ENCODE measurements at regions not wholly inside any gene's neighbourhood (a gene's known extent, or its start where the extent isn't known, plus 50 kb on each side); places are given as distances from the start of the nearest gene placed in this dataset.

DNA sequence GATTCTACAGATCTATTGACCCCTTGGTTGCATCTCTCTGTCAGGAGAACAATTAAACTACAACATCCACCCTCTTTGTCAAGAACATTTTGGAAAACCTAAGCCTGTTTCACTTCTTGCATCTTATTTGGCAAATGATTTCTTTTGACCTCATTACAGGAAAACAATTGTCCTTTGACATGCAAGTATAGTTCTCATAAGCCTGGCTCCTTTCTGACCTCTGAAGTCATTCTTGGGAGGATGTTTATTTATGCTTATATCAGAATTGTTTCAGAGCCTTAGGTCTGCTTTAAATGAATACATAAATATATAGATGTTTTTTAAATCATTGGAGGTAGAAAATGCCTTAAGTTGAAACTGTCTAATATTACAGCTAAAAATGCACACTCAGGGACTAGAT is 361.3 kb upstream of the PTGER4 start:
- Mint-ChIP-seq H3K27me3 (no peaks in the 10 kb centered on the region), H3K36me3 (ENCODE audit: low read depth) (no peaks in the 10 kb centered on the region), H3K4me3 (no peak overlapping the region), H3K4me1 (peaks cover 6% of the 10 kb centered on the region), H3K9me3 (ENCODE audit: low read depth) (no peaks in the 10 kb centered on the region), H3K27ac (no peak overlapping the region)
- intact Hi-C loops (cut with DNase I, micrococcal nuclease) = no loop called here
- DNase-seq = no peak
- no peak for ATAC-seq
- CTCF ChIA-PET = interaction anchor here (1.1 kb wide), 1 partner anchor 12 kb away, joined by 3 read pairs; no protein-coding TSS in a partner anchor
- POLR2A ChIA-PET = no interaction called here

DNA sequence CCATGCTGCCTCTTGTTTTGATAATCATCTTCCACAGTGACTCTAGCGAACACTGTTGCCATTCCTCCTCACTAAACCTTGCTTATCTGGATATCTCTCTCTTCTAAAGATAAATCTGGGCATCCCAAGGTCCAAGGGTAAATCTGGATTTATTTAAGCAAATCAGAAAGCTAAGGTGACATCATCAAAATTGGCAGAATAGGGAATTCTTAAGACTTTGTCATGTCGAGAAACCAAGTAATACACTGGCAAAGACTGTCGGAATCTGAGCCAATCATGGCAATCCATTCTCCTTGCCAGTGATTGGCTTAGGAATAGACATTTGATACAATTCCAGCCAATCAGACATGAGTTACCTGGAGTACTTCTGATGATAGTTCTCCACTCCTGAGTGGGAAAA is 362.7 kb upstream of the PTGER4 start:
- ATAC-seq = no peak
- H3K27ac Mint-ChIP-seq = no peak overlapping the region
- ChIA-PET POLR2A (interaction anchor here (0.6 kb wide), 2 partner anchors 369 to 443 kb away, joined by 3 read pairs; no protein-coding TSS in a partner anchor), CTCF (no interaction called here)
- H3K4me1 Mint-ChIP-seq = peaks cover 7% of the 10 kb centered on the region
- H3K4me3 Mint-ChIP-seq = no peak overlapping the region
- H3K36me3 Mint-ChIP-seq (ENCODE audit: low read depth) = no peaks in the 10 kb centered on the region
- intact Hi-C loops (cut with DNase I, micrococcal nuclease) = no loop called here
- no peaks in the 10 kb centered on the region for H3K9me3 Mint-ChIP-seq (ENCODE audit: low read depth)
- no peak for DNase-seq
- H3K27me3 Mint-ChIP-seq = no peaks in the 10 kb centered on the region

DNA sequence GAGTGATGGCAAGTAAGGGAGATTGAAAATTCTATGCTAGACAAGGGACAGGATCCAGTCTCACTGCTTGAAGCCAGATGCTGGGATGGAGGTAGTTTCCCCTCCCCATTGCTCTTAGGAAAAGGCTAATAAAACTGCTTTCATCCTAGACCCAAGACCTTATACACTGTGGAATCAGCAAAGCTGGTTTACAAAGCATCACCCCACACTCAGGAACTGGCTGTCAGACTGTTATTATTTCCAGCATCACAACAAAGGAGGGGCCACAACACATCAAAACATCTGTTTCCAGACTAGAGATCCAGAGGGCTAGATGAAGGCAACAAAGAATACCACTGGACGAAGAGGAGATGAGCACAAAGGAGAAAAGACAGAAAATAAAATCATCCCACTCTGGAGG is 364.6 kb upstream of the PTGER4 start:
- H3K36me3 Mint-ChIP-seq (ENCODE audit: low read depth) = no peaks in the 10 kb centered on the region
- intact Hi-C loops (cut with DNase I, micrococcal nuclease) = no loop called here
- no peak overlapping the region for H3K27ac Mint-ChIP-seq
- no peaks in the 10 kb centered on the region for H3K27me3 Mint-ChIP-seq
- H3K4me3 Mint-ChIP-seq = no peak overlapping the region
- no peaks in the 10 kb centered on the region for H3K9me3 Mint-ChIP-seq (ENCODE audit: low read depth)
- ChIA-PET CTCF (no interaction called here), POLR2A (no interaction called here)
- DNase-seq (no peak), ATAC-seq (no peak)
- H3K4me1 Mint-ChIP-seq = peaks cover 5% of the 10 kb centered on the region

DNA sequence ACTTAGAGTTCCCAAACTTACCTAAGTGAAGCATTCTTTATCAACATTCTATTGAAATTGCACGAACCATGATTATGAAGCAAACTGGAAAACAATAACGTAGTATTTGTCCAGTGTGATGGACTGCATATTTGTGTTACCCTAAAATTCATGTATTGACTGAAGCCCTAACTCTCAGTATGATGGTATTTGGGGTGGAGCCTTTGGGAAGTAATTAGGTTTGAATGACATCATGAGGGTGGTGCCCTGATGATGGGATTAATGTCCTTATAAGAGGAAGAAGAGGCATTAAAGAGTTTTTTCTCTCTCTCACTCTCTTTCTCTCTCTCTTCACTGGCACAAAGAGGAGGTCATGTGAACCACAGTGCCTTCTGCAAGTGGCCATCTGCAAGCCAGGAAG is 365.4 kb upstream of the PTGER4 start:
- H3K27ac Mint-ChIP-seq = no peak overlapping the region
- ATAC-seq (no peak), DNase-seq (no peak)
- no peaks in the 10 kb centered on the region for H3K27me3 Mint-ChIP-seq
- CTCF ChIA-PET = no interaction called here
- no peaks in the 10 kb centered on the region for H3K36me3 Mint-ChIP-seq (ENCODE audit: low read depth)
- peaks cover 5% of the 10 kb centered on the region for H3K4me1 Mint-ChIP-seq
- no peaks in the 10 kb centered on the region for H3K9me3 Mint-ChIP-seq (ENCODE audit: low read depth)
- intact Hi-C loops (cut with DNase I, micrococcal nuclease) = no loop called here
- POLR2A ChIA-PET = no interaction called here
- H3K4me3 Mint-ChIP-seq = no peak overlapping the region

DNA sequence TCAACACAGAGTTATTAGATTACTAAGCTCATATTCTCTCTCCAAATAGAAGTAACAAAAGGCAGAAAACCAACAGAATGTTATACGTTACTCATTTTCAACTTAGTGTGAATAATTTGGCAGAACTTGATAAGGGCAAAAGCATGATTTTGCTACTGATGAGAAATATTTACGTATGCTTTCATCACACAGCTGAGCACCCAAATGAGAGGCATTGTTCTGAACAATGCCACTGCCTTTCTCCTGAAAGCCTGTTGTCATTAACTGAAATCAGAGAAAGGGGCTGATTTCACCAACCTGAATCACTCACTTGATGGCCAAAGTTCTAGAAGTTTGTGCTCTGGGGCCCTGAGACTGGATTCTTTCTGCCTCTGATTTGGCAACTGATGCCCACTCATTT is 367.5 kb upstream of the PTGER4 start:
- Mint-ChIP-seq H3K27me3 (no peaks in the 10 kb centered on the region), H3K4me1 (peaks cover 12% of the 10 kb centered on the region), H3K9me3 (ENCODE audit: low read depth) (no peaks in the 10 kb centered on the region), H3K27ac (no peak overlapping the region), H3K4me3 (no peak overlapping the region), H3K36me3 (ENCODE audit: low read depth) (no peaks in the 10 kb centered on the region)
- ATAC-seq = peak; percentile 35
- ChIA-PET POLR2A (no interaction called here), CTCF (interaction anchor here (0.9 to 1.4 kb wide), 2 partner anchors 34 to 37 kb away, joined by 3 read pairs; no protein-coding TSS in a partner anchor)
- DNase-seq = no peak
- intact Hi-C loops (cut with DNase I, micrococcal nuclease) = no loop called here

DNA sequence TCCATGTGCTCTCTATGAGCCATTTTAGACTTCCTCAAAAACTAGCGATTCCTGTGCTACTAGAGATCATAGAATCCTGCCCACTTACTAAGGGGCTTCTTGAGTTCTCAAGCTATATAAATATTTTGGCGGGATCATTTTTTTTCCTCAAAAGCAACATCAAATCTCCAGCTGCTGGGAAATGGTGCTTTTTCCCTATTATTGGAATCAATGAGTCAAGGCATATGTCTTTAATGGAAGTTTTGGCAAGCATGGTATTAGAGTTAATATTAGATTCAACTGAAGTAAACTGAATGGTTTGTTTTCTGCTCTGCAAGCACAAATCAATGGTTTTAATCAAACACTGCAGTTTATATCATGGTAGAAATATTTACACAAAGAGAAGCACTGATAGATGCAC is 369.9 kb upstream of the PTGER4 start:
- H3K4me1 Mint-ChIP-seq = peaks cover 10% of the 10 kb centered on the region
- CTCF ChIA-PET = no interaction called here
- H3K9me3 Mint-ChIP-seq (ENCODE audit: low read depth) = no peaks in the 10 kb centered on the region
- H3K27me3 Mint-ChIP-seq = no peaks in the 10 kb centered on the region
- no peak overlapping the region for H3K27ac Mint-ChIP-seq
- ATAC-seq = no peak
- POLR2A ChIA-PET = no interaction called here
- intact Hi-C loops (cut with DNase I, micrococcal nuclease) = no loop called here
- DNase-seq = no peak
- H3K36me3 Mint-ChIP-seq (ENCODE audit: low read depth) = no peaks in the 10 kb centered on the region
- H3K4me3 Mint-ChIP-seq = no peak overlapping the region

DNA sequence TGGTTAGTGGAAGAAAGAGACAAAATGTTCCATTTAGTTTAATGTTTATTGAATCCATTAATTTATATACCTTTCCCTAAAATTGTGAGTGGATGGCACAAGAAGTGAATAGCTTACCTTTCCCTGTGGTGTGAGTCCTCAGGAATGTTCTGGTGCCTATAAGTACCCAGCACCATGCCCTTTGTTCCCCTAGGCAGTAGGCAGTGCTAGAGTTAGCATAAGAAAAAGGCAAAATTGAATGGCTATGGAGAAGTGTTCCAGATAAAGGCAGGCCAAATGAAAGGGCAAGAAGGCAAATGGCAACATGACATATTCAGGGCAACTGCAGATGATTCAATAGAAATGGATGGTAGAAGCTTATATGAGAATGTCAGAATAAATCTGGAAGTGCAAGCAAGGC is 370.8 kb upstream of the PTGER4 start:
- H3K4me3 Mint-ChIP-seq = no peak overlapping the region
- no peak overlapping the region for H3K27ac Mint-ChIP-seq
- ATAC-seq (no peak), DNase-seq (no peak)
- H3K4me1 Mint-ChIP-seq = peaks cover 10% of the 10 kb centered on the region
- no peaks in the 10 kb centered on the region for H3K9me3 Mint-ChIP-seq (ENCODE audit: low read depth)
- POLR2A ChIA-PET = no interaction called here
- intact Hi-C loops (cut with DNase I, micrococcal nuclease) = no loop called here
- CTCF ChIA-PET = no interaction called here
- H3K27me3 Mint-ChIP-seq = no peaks in the 10 kb centered on the region
- no peaks in the 10 kb centered on the region for H3K36me3 Mint-ChIP-seq (ENCODE audit: low read depth)

DNA sequence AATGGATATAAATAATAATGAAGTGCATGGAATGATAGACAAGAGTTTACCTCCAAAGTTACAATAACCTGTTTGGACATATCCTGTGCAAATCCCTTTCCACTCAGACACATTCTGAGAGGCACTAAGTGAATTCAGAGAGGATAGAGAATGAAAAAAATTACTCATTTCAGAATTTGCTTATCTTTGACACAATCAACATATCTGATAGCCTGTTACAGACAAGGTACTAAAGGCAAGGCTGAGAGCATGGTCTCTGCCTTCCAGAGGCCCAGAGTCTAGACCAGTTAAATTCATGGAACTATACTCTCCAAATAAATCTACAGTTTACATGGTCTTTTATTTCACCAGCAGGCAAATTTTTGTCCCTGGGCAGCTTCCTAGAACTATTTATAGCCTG is 371.8 kb upstream of the PTGER4 start:
- no peak for DNase-seq
- intact Hi-C loops (cut with DNase I, micrococcal nuclease) = no loop called here
- H3K27ac Mint-ChIP-seq = no peak overlapping the region
- H3K4me3 Mint-ChIP-seq = no peak overlapping the region
- H3K36me3 Mint-ChIP-seq (ENCODE audit: low read depth) = no peaks in the 10 kb centered on the region
- peak; percentile 91 for ATAC-seq
- ChIA-PET CTCF (no interaction called here), POLR2A (no interaction called here)
- no peaks in the 10 kb centered on the region for H3K27me3 Mint-ChIP-seq
- H3K4me1 Mint-ChIP-seq = peaks cover 10% of the 10 kb centered on the region
- H3K9me3 Mint-ChIP-seq (ENCODE audit: low read depth) = no peaks in the 10 kb centered on the region

DNA sequence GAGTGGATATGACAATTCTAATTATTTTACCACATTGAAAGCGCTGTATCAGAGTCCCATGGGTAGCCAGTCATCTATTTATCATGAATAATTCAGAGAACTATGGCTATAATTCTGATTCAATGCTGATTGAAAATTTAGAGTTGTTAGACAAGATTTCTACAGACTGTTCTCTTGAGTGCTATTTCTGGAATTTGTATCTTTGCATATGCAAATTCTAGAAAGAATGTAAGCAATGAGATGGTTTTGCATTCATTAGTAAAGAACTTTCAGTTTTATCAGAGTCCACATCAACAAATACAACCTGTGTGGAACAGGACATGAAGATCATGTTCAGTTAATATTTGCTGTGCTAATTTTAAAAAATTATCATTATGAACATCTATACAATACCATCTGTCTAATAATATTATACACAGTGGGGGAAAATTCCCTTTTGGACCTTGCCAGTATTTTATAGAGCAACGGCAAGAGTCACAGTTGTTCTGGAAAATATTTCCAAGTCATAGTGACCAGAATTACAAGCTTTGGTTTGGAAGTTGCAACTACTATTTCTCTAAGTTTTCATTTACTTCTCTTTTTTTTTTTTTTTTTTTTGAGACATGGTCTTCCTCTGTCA is 372.7 kb upstream of the PTGER4 start:
- H3K4me1 Mint-ChIP-seq = peaks cover 8% of the 10 kb centered on the region
- POLR2A ChIA-PET = no interaction called here
- DNase-seq (no peak), ATAC-seq (no peak)
- H3K4me3 Mint-ChIP-seq = no peak overlapping the region
- intact Hi-C loops (cut with DNase I, micrococcal nuclease) = no loop called here
- H3K9me3 Mint-ChIP-seq (ENCODE audit: low read depth) = no peaks in the 10 kb centered on the region
- CTCF ChIA-PET = interaction anchor here (1.0 kb wide), 1 partner anchor 11 kb away, joined by 3 read pairs; no protein-coding TSS in a partner anchor
- H3K27ac Mint-ChIP-seq = no peak overlapping the region
- H3K36me3 Mint-ChIP-seq (ENCODE audit: low read depth) = no peaks in the 10 kb centered on the region
- no peaks in the 10 kb centered on the region for H3K27me3 Mint-ChIP-seq

DNA sequence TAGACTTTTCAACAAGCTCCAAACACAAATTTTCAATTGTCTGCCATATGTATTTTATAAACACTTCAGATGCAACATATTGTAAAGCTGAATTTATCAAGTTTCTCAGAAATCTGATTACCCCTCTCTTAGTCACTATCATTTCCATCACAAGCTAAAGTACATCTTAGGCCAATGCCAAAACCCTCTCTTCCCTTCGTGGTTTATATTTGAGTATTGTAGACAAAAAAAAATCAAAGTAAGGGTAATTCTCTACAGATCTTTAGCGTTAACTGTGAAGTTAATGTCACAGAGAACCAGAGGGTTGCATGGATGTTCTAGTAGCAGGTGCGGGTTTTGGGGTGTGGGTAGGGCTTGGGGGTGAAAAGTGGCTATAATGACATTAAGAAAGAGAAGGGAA is 387.7 kb upstream of the PTGER4 start:
- no peak for DNase-seq
- H3K36me3 Mint-ChIP-seq (ENCODE audit: low read depth) = no peaks in the 10 kb centered on the region
- no peak for ATAC-seq
- intact Hi-C loops (cut with DNase I, micrococcal nuclease) = no loop called here
- ChIA-PET POLR2A (no interaction called here), CTCF (no interaction called here)
- no peaks in the 10 kb centered on the region for H3K9me3 Mint-ChIP-seq (ENCODE audit: low read depth)
- H3K4me1 Mint-ChIP-seq = peaks cover 9% of the 10 kb centered on the region
- H3K27ac Mint-ChIP-seq = no peak overlapping the region
- H3K27me3 Mint-ChIP-seq = no peaks in the 10 kb centered on the region
- H3K4me3 Mint-ChIP-seq = no peak overlapping the region

DNA sequence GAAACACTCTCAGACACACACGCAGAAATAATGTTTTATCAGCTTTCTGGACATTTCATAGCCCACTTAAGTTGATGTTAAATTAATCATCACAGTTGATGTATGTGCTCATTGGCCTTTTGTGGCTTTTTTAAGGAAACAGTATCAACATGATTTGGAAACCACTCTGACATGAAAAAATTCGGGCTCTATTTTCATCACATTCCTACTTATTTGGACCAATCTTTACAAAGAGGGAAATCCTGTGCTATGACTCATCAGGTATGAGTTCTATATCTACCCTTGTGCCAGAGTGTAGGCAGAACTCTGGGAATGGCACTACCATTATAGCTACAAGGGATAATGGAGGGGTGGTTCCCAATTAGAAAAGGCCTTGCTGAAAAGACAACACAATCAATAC is 388.4 kb upstream of the PTGER4 start:
- CTCF ChIA-PET = interaction anchor here (1.3 kb wide), 1 partner anchor 51 kb away, joined by 3 read pairs; no protein-coding TSS in a partner anchor
- no peaks in the 10 kb centered on the region for H3K9me3 Mint-ChIP-seq (ENCODE audit: low read depth)
- intact Hi-C loops (cut with DNase I, micrococcal nuclease) = no loop called here
- POLR2A ChIA-PET = no interaction called here
- peaks cover 9% of the 10 kb centered on the region for H3K4me1 Mint-ChIP-seq
- H3K27me3 Mint-ChIP-seq = no peaks in the 10 kb centered on the region
- no peak overlapping the region for H3K4me3 Mint-ChIP-seq
- H3K36me3 Mint-ChIP-seq (ENCODE audit: low read depth) = no peaks in the 10 kb centered on the region
- ATAC-seq (no peak), DNase-seq (no peak)
- H3K27ac Mint-ChIP-seq = no peak overlapping the region

DNA sequence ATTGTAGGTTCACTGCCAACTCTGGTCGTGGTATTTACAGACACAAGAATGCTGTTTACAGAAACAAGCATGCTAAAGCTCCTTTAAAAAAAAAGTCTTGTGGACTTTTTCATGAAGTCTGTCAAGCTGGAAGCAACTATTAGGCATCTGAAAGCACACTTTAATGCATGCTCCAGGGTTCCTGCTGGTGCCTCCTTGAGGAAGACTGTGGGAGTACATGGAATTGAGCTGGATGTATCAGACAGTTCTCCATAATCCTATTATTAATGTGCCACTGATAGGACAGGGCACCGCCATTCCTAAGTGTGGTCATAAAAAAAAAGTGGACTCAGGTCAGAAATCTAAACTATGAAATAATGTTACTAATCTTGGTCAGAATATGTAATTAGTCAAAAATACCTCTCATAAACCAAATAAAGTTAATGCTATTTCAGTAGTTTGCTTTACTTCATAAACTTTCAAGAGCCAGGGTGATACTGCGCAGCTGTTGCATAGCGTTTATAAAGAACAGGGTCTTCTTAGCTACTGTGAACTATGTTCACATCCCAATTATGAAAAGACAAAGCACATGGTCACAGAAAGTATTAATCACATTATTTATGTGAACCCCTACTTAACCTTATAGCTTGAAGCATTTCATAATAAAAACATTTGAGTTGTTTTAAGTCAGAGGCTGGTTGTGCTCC is 390.8 kb upstream of the PTGER4 start:
- CTCF ChIA-PET = interaction anchor here (1.1 to 1.8 kb wide), 3 partner anchors 9 to 14 kb away, joined by 3 to 4 read pairs (median 4); no protein-coding TSS in a partner anchor
- POLR2A ChIA-PET = interaction anchor here (0.6 kb wide), 1 partner anchor 386 kb away, joined by 8 read pairs; no protein-coding TSS in a partner anchor
- no peak overlapping the region for H3K27ac Mint-ChIP-seq
- H3K36me3 Mint-ChIP-seq (ENCODE audit: low read depth) = no peaks in the 10 kb centered on the region
- no peaks in the 10 kb centered on the region for H3K27me3 Mint-ChIP-seq
- ATAC-seq (no peak), DNase-seq (no peak)
- peaks cover 25% of the 10 kb centered on the region for H3K4me1 Mint-ChIP-seq
- intact Hi-C loops (cut with DNase I, micrococcal nuclease) = no loop called here
- no peaks in the 10 kb centered on the region for H3K9me3 Mint-ChIP-seq (ENCODE audit: low read depth)
- H3K4me3 Mint-ChIP-seq = no peak overlapping the region
